Esophagus muscularis mucosa (tissue), 4 donors: ENCODE measurements at regions not wholly inside any gene's neighbourhood (a gene's known extent, or its start where the extent isn't known, plus 50 kb on each side); places are given as distances from the start of the nearest gene placed in this dataset.

Experiments used
- DNase-seq: peaks from one replicate; pipeline ENCODE4 v3.0.0-alpha.2; 2017; ENCODE audit errors: extremely low spot score
- H3K27ac ChIP-seq, 4 donors: fragments of 200-600 bp; sonication (generic); replicated peaks in 1 of 4; 1 replicate in 3 of 4; 2 replicates in 1 of 4; pipeline ENCODE4 v1.5.1; 2016 to 2019; ENCODE audit warnings: mild to moderate bottlenecking in 1 of 4
- H3K27me3 ChIP-seq, 4 donors: fragments of 200-600 bp; sonication (generic); one replicate each; pipeline versions ENCODE4 v1.5.1 to v1.6.0; 2016 to 2019
- H3K36me3 ChIP-seq, 4 donors: fragments of 200-600 bp; sonication (generic); one replicate each; pipeline ENCODE4 v1.5.1; 2016 to 2019
- H3K4me1 ChIP-seq, 4 donors: fragments of 200-600 bp; sonication (generic); one replicate each; pipeline ENCODE4 v1.5.1; 2016 to 2019
- H3K4me3 ChIP-seq, 4 donors: fragments of 200-600 bp; sonication (generic); 1 replicate in 2 of 4; 2 replicates in 2 of 4; pipeline ENCODE4 v1.5.1; 2016 to 2019; ENCODE audit warnings: mild to moderate bottlenecking in 4 of 4, moderate library complexity in 1 of 4
- H3K9me3 ChIP-seq, 4 donors: fragments of 200-600 bp; sonication (generic); 1 replicate in 3 of 4; 2 replicates in 1 of 4; pipeline ENCODE4 v1.5.1; 2016 to 2019
- CTCF ChIP-seq, 3 experiments: fragments of 200-600 bp in 2 of 3; fragments of 450-650 bp in 1 of 3; sonication (generic) in 2 of 3; IDR thresholded peaks; one replicate each; pipeline ENCODE4 v1.5.1; 2017 to 2019; ENCODE audit warnings: antibody characterized with exemption in 3 of 3, mild to moderate bottlenecking in 2 of 3, moderate library complexity in 1 of 3
- EP300 ChIP-seq: sonication (generic); formaldehyde crosslinking; IDR thresholded peaks from one replicate; pipeline ENCODE4 v1.6.1; 2017; ENCODE audit warnings: antibody characterized with exemption
- POLR2A ChIP-seq: fragments of 450-650 bp; IDR thresholded peaks from one replicate; pipeline ENCODE4 v1.6.1; 2017; ENCODE audit warnings: antibody characterized with exemption, moderate library complexity, mild to moderate bottlenecking, low read depth
- POLR2AphosphoS5 ChIP-seq, 2 donors: sonication (generic); formaldehyde crosslinking; IDR thresholded peaks; one replicate each; pipeline ENCODE4 v1.6.1; 2017; ENCODE audit warnings: antibody characterized with exemption in 2 of 2
- WGBS: methylation state at CpG from one replicate; pipeline ENCODE4 v1.1.5; 2018; 5-methylcytosine and 5-hydroxymethylcytosine counted together
- intact Hi-C: fragments of 100-400 bp; cut with DNase I; formaldehyde crosslinking; loops from one replicate; pipeline ENCODE4 v1.15.1; 2023

GRCh38 chr2:173496746-173497145 lies 142.1 kb downstream of the CDCA7 start:
- TF ChIP-seq POLR2AphosphoS5 (IDR thresholded peaks at IDR 0.05) (no peak), CTCF (IDR thresholded peaks at IDR 0.05) (no peak), POLR2A (no peak), EP300 (no peak)
- no peaks in the 10 kb centered on the region for H3K36me3 ChIP-seq
- 71% methylated on average over 3 of the region's 3 CpGs for WGBS
- intact Hi-C loops: no loop called here
- no peak overlapping the region for H3K4me3 ChIP-seq
- no peaks in the 10 kb centered on the region for H3K9me3 ChIP-seq
- H3K4me1 ChIP-seq: no peaks in the 10 kb centered on the region
- no peak overlapping the region for H3K27ac ChIP-seq
- DNase-seq: peak; percentile 70
- no peaks in the 10 kb centered on the region for H3K27me3 ChIP-seq

GRCh38 chr2:173500953-173501352 lies 146.3 kb downstream of the CDCA7 start:
- no peak overlapping the region for H3K27ac ChIP-seq
- no peak overlapping the region for H3K4me3 ChIP-seq
- no peaks in the 10 kb centered on the region for H3K36me3 ChIP-seq
- no peaks in the 10 kb centered on the region for H3K4me1 ChIP-seq
- DNase-seq: no peak
- no peaks in the 10 kb centered on the region for H3K9me3 ChIP-seq
- 87% methylated on average over 1 of the region's 1 CpG for WGBS
- TF ChIP-seq POLR2A: no peak
- intact Hi-C loops: no loop called here
- H3K27me3 ChIP-seq: no peaks in the 10 kb centered on the region

DNA sequence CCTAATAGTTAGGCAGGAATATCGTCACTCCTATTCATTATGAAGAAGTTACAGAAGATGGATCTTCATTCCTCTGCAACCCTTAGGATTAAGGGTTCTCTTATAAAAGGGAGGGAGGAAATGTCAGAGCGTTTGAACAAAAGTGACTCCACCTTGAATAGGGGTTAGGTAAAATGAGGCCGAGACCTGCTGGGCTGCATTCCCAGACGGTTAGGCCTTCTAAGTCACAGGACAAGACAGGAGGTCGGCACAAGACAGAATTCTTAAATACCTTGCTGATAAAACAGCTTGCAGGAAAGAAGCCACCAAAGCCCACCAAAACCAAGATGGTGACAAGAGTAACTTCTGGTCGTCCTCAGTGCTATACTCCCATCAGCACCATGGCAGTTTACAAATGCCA lies 147.6 kb downstream of the CDCA7 start:
- no peak overlapping the region for H3K4me3 ChIP-seq
- H3K36me3 ChIP-seq: no peaks in the 10 kb centered on the region
- H3K9me3 ChIP-seq: no peaks in the 10 kb centered on the region
- H3K27ac ChIP-seq: no peak overlapping the region
- WGBS: 83% methylated on average over 6 of the region's 6 CpGs
- no peak for TF ChIP-seq POLR2AphosphoS5 (IDR thresholded peaks at IDR 0.05)
- no peak for TF ChIP-seq POLR2A
- TF ChIP-seq EP300: no peak
- TF ChIP-seq CTCF (IDR thresholded peaks at IDR 0.05): no peak
- no peak for DNase-seq
- intact Hi-C loops: no loop called here
- no peaks in the 10 kb centered on the region for H3K27me3 ChIP-seq
- H3K4me1 ChIP-seq: no peaks in the 10 kb centered on the region

- no peak overlapping the region for H3K4me3 ChIP-seq
- H3K4me1 ChIP-seq: no peaks in the 10 kb centered on the region
- intact Hi-C loops: no loop called here
- H3K27ac ChIP-seq: no peak overlapping the region
- no peaks in the 10 kb centered on the region for H3K27me3 ChIP-seq
- TF ChIP-seq EP300: no peak
- TF ChIP-seq POLR2AphosphoS5 (IDR thresholded peaks at IDR 0.05): no peak
- no peak for TF ChIP-seq CTCF (IDR thresholded peaks at IDR 0.05)
- no peak for TF ChIP-seq POLR2A
- H3K9me3 ChIP-seq: peaks cover 0 to 4% (median 0%) of the 10 kb centered on the region in 4 donors
- WGBS: 75% methylated on average over 3 of the region's 3 CpGs
- H3K36me3 ChIP-seq: no peaks in the 10 kb centered on the region
- DNase-seq: no peak
Measured at GRCh38 chr2:173511357-173511756, 156.7 kb downstream of the CDCA7 start.

- Histone ChIP-seq H3K4me3 (no peak overlapping the region), H3K36me3 (no peaks in the 10 kb centered on the region), H3K4me1 (no peaks in the 10 kb centered on the region), H3K27ac (no peak overlapping the region), H3K9me3 (peaks cover 0 to 4% (median 0%) of the 10 kb centered on the region in 4 donors), H3K27me3 (no peaks in the 10 kb centered on the region)
- TF ChIP-seq EP300 (no peak), CTCF (IDR thresholded peaks at IDR 0.05) (no peak), POLR2A (no peak)
- intact Hi-C loops: no loop called here
- no peak for DNase-seq
- WGBS: 44% methylated on average over 1 of the region's 1 CpG
Measured at GRCh38 chr2:173511942-173512341, 157.3 kb downstream of the CDCA7 start.
